ENCODE measurements at regions not wholly inside any gene's neighbourhood (a gene's known extent, or its start where the extent isn't known, plus 50 kb on each side); places are given as distances from the start of the nearest gene placed in this dataset.
A peak's percentile ranks its signal among the peaks of the same experiment; 100 is the strongest.

GRCh38 chr12:69062621-69063237 lies 129.8 kb upstream of the CPM start:
- DNase-seq (ENCODE audit: low spot score) = peak; percentile 2

DNA sequence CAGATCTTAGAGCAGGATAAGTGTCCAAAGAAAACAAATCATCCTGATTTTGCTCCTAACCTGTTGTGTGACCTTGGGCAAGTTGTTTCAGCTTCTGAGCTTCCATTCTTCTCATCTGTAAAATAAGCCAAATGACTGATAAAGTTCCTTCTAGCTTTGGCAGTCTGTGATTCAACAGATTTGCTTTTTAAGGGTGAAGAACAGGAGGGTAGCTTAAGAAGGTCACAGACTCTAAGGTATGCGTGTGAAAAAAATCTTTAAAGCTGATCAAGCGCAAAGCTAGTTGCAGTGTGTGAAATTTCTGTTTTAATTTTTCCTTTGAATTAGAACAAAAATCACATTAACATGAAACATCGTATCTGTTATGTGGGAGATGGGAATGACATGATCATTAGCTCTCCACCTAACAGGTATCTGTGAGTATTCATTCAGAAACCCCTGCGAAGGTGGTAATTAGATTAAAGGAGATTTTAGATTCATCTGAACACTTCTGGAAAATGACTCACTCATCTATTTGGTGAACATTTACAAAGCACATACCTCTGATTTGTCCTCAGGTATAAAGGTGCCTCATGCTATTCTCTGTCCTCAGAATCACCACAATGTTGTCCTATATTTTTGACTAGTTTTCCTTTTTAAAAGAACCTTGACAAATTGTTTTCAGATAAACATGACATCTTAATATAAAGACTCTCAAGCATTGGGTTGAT lies 131.9 kb upstream of the CPM start:
- DNase-seq (ENCODE audit: low spot score) = no peak

DNA sequence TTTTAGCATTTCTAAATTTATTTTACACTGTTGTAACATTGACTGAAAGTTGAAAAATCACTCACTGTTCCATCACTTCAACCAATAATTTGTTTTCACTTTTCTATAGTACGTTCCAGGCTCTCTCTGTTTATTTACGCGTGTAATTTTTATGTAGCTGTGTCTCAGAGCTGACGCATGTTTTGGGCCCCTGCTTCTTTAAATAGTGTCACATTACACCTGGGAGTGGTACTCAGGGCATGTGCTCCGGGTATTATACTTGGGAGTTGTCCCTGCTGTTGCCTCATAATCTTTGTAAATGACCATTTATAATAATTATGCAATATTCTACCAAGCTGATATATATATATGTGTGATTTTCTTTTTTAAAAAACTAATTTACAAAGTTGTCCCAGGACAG lies 132.8 kb upstream of the CPM start:
- no peak for DNase-seq (ENCODE audit: low spot score)

DNA sequence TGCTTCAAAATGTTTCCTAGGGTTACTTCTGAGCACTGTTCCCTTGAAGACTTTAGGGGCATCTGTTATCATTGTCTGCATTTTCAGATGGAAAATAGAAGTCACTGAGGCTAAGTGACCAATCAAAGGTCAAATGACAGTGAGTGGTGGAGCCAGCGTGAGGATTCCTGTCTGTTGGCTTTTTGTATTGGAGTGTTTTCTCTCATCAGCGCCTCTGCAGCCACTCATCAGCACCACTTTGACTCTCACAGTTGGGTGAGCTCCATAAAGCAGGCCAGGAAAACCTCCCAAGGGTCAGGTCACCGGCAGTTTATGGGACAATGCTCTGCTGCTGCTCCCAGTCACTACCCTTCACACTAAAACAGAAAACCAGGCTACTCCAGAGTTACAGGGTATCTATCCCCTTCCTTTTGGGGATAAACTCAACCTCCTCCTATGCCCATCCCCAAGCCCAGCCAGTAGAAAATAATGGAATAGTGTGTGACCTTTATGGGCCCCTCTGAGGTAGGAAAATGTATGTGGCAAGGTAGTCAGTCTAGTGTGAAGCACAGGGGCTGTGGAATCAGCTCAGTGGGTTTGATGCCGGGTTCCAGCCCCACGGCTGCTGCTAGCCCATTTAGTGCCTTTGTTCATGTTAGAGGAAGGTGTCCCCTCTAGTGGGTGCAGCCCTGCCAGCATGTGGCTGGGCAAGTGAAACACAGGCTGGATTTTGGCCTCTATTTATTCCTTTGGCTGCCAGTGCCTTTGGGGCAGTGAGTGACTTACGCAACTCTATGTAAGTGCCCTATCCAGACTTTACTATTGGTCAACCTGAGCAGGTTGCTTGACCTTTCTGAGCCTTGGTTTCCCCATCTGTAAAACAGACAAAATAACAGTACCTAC lies 133.8 kb upstream of the CPM start:
- DNase-seq (ENCODE audit: low spot score) = no peak

DNA sequence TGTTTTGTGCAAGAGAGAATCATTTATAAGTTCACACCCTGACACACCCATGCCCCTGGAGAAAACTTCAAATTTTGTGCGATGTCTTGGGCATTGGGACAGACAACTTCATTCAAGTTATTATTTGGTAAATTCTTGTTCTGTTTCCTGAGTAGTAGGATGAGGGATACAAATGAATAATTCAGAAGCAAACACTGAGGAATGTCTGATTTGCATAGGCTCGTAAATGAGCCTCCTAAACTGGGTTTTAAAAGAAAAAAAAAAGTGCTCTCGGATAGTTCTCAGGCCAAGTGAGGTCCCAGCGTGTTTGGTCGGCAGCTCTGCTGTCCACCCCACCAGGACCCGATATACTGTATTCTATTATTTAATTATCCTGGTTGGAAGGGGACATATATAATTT lies 134.7 kb upstream of the CPM start:
- DNase-seq (ENCODE audit: low spot score) = no peak

GRCh38 chr12:69068448-69068847 lies 135.5 kb upstream of the CPM start:
- no peak for DNase-seq (ENCODE audit: low spot score)

DNA sequence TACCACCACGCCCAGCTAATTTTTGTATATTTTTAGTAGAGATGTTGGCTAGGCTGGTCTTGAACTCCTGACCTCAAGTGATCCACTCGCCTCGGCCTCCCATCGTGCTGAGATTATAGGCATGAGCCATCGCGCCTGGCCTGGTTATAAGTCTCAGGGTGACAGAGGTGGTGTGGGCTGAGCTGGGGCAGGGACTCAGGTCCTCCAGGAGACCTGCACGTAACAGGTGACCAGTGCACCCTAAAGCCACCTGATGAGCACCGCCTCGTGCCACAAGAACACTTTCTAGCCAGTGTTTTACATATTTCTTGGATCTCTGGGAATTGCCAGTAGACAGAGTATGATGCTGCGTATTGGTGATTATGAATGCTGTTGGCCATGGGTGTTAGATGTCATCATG lies 136.5 kb upstream of the CPM start:
- DNase-seq (ENCODE audit: low spot score) = no peak

DNA sequence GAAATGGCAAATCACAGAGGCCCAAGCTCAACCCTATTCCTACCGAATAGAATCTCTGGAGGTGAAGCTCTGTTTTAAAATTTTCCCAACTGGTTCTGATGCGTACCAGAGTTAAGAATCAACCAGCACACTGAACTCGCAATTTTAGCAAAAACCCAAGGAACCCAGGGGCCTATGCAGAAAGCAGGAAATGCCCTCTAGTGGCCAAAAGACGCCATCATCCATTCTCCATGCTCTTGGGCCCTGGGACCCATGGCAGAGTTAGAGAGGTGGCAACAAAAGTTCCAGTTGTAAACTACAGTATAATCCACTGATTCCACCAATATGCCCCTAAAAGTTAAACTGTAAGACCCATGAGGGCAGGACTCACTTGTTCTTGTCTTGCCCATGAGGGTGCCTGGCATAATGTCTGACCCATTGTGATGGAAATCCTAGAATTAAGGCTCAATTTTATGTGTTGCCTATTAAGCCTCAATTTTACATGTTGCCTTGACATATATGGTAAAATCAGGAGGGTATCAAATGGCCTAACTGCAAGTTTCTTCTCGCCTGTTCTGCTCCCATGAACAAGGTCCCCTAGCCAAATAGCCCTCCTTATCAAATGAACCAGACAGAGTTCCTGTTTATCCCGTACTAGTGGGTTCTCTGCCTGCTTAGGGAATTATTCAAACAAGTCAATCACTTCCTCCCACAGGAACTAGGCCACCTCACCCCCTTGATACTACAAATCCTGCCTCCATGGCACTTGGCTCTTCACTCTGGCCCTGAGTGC lies 137.5 kb upstream of the CPM start:
- peak; percentile 40 for DNase-seq (ENCODE audit: low spot score)

GRCh38 chr12:69071091-69071370 lies 138.1 kb upstream of the CPM start:
- DNase-seq (ENCODE audit: low spot score) = no peak

DNA sequence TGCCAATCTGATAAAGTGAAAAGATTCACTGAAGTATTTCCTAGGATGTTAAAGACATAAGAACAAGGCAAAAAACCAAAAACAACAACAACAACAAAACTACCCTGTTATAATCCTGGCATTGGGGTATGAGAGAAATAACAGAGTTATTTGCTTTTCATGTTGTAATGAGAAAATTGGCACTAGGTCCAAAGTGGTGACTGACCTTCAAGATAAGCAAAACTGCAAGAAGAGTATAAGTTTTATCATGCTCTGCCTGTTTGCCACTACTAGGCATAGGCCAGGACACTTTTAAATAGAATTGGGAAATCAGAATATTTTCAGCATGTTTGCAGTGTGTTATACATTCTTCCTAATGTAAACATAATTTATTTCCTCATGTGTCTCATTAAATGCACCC lies 140.1 kb upstream of the CPM start:
- DNase-seq (ENCODE audit: low spot score) = no peak

DNA sequence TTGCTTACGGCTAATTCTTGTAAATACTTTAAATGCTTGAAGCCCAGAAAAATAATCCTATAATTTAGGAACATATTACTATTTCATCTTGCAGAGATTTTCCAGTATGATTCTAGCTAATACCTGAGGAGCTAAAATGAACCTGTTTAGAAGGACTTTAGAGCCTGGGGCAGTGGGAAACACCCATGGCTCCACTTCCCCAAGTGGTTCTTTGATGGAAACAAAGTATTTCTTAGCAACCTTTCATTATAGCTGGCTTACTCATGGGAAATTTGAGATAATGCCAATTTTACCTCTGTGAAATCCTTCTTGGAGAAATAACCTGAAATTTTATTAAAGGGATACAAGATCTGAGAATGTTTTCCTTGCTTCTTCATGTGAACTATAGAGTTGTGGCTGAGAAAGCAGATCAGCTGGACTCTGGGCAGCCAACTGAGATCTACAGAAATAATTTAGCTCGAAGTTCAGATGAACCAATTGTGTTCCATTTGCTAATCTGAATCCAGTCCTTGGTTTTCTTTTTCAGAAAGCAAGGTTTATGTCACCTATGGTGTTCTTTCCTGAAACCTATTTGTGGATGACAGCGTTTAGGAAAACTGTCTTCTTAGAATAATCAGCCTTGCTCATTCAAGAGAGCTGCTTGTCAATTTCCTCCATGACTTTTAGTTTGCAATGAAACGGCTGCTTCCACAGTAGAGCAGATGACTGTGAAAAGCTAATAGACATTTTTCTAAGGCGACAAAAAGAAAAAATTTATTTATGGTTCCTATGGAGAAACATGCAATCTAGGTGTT lies 141.8 kb upstream of the CPM start:
- no peak for DNase-seq (ENCODE audit: low spot score)

- no peak for DNase-seq (ENCODE audit: low spot score)
Measured at GRCh38 chr12:69083689-69084088, 150.7 kb upstream of the CPM start.

DNA sequence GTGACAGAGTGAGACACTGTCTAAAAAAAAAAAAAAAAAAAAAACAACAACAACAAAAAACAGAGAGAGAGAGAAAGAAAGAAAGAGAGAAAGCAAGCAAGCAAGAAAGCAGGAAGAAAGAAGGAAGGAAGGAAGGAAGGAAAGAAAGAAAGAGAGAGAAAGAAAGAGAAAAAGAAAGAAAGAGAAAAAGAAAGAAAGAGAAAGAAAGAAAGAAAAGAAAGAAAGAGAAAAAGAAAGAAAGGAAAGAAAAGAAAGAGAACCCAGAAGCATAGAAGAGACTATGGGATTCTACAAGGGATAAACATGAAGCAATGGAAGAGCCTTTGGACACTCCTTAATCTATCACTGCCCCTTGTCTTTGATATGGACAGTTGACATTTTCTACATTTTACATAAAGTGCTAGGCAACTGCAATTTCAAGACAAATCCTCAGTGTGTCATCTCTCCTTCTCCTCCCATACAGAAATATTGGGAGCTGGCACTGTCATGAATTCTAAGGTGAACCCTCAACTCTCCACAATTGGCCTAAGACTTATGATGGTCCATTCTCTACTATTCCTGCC lies 151.9 kb upstream of the CPM start:
- DNase-seq (ENCODE audit: low spot score) = no peak

- DNase-seq (ENCODE audit: low spot score) = no peak
Measured at GRCh38 chr12:69085852-69086251, 152.9 kb upstream of the CPM start.

DNA sequence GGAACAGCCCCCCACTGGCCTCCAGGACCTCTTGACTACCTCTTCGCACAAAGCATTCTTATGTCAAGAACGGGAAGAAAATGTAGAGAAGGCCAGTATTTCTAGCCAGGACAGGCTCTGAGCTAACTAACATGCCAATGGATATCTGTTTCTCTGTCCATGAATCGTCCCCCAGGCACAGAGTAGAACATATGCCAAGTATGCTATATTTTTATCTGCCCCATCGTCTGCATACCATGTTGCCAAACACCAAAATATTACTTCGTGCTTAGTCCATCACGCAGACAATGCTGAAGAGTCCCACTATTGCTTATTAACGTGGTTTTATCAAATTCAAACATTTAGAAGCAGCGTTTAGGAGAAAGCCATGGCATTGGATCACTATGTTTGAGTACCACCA lies 151.4 kb upstream of the CPSF6 start:
- no peak for DNase-seq (ENCODE audit: low spot score)

GRCh38 chr12:69090722-69091121 lies 148.6 kb upstream of the CPSF6 start:
- DNase-seq (ENCODE audit: low spot score) = no peak

GRCh38 chr12:69091442-69092017 lies 147.8 kb upstream of the CPSF6 start:
- DNase-seq (ENCODE audit: low spot score) = no peak

DNA sequence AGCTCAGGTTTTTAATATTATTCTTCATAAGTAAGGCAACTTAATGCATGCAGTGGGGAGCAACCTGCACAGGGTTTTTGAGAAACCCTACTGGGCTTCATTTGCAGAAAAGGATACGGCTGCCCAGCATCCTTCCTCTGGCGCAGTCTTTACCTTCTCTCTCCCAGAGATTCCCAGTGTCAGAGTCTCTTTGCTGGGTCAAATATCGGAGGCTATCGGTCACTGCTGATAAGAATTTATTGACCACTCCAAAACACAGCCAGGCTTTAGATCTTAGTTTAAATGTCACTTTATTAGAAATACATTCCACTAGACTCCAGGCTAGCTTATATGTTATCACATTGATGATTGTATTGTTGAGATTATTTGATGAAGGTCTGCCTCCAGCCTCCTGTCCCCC lies 147.2 kb upstream of the CPSF6 start:
- no peak for DNase-seq (ENCODE audit: low spot score)

GRCh38 chr12:69094606-69095216 lies 144.7 kb upstream of the CPSF6 start:
- no peak for DNase-seq (ENCODE audit: low spot score)

- no peak for DNase-seq (ENCODE audit: low spot score)
Measured at GRCh38 chr12:69095765-69096477, 143.4 kb upstream of the CPSF6 start.

All from cerebellar cortex (tissue), 1 donor.